Endothelial cell (in vitro differentiated cells): ENCODE measurements at regions not wholly inside any gene's neighbourhood (a gene's known extent, or its start where the extent isn't known, plus 50 kb on each side); places are given as distances from the start of the nearest gene placed in this dataset.
A peak's percentile ranks its signal among the peaks of the same experiment; 100 is the strongest.

ENCODE experiments used
- DNase-seq: peaks from one replicate; pipeline ENCODE4 v3.0.0; 2021; ENCODE audit warnings: low spot score
- H3K27ac Mint-ChIP-seq: one replicate; pipeline ENCODE4 v1.8.0; 2021; ENCODE audit warnings: mixed read lengths, inconsistent platforms; ENCODE audit not compliant: unreplicated experiment
- H3K27me3 Mint-ChIP-seq: one replicate; pipeline ENCODE4 v1.8.0; 2021; ENCODE audit warnings: mild to moderate bottlenecking, moderate library complexity, mixed read lengths, inconsistent platforms; ENCODE audit not compliant: unreplicated experiment
- H3K36me3 Mint-ChIP-seq: one replicate; pipeline ENCODE4 v1.8.0; 2021; ENCODE audit warnings: mild to moderate bottlenecking, low read depth, mixed read lengths, inconsistent platforms; ENCODE audit not compliant: unreplicated experiment
- H3K4me1 Mint-ChIP-seq: one replicate; pipeline ENCODE4 v1.8.0; 2021; ENCODE audit warnings: mild to moderate bottlenecking, mixed read lengths, inconsistent platforms; ENCODE audit not compliant: unreplicated experiment
- H3K4me3 Mint-ChIP-seq: one replicate; pipeline ENCODE4 v1.8.0; 2021; ENCODE audit warnings: mild to moderate bottlenecking, mixed read lengths, inconsistent platforms; ENCODE audit not compliant: unreplicated experiment
- H3K9me3 Mint-ChIP-seq: one replicate; pipeline ENCODE4 v1.8.0; 2021; ENCODE audit warnings: mixed read lengths, inconsistent platforms; ENCODE audit not compliant: unreplicated experiment
- CTCF ChIP-seq: fragments of 200-600 bp; sonication (generic); IDR thresholded peaks from one replicate; pipeline ENCODE4 v1.5.0; 2021; ENCODE audit warnings: antibody characterized with exemption; ENCODE audit not compliant: unreplicated experiment

GRCh38 chrY:8151561-8151960 is 1185.7 kb upstream of the TSPY4 start:
- H3K4me3 Mint-ChIP-seq = no peak overlapping the region
- no peak for DNase-seq
- no peaks in the 10 kb centered on the region for H3K9me3 Mint-ChIP-seq
- peak overlapping the region; percentile 52 for H3K27ac Mint-ChIP-seq
- TF ChIP-seq CTCF = no peak
- H3K27me3 Mint-ChIP-seq = no peaks in the 10 kb centered on the region
- H3K4me1 Mint-ChIP-seq = peaks cover 16% of the 10 kb centered on the region
- no peaks in the 10 kb centered on the region for H3K36me3 Mint-ChIP-seq

- Mint-ChIP-seq H3K27ac (no peak overlapping the region), H3K4me3 (no peak overlapping the region), H3K27me3 (no peaks in the 10 kb centered on the region), H3K9me3 (no peaks in the 10 kb centered on the region), H3K4me1 (peaks cover 3% of the 10 kb centered on the region), H3K36me3 (no peaks in the 10 kb centered on the region)
- no peak for TF ChIP-seq CTCF
- no peak for DNase-seq
These were observed 1208.7 kb upstream of the TSPY4 start for GRCh38 chrY:8128578-8128977.

GRCh38 chrY:8125907-8126571 is 1211.2 kb upstream of the TSPY4 start:
- Mint-ChIP-seq H3K9me3 (no peaks in the 10 kb centered on the region), H3K27me3 (no peaks in the 10 kb centered on the region), H3K4me3 (no peak overlapping the region), H3K4me1 (peaks cover 3% of the 10 kb centered on the region), H3K36me3 (no peaks in the 10 kb centered on the region), H3K27ac (no peak overlapping the region)
- no peak for DNase-seq
- TF ChIP-seq CTCF = no peak

- no peak for DNase-seq
- Mint-ChIP-seq H3K4me1 (peaks cover 3% of the 10 kb centered on the region), H3K36me3 (no peaks in the 10 kb centered on the region), H3K9me3 (no peaks in the 10 kb centered on the region), H3K27me3 (no peaks in the 10 kb centered on the region), H3K27ac (no peak overlapping the region), H3K4me3 (no peak overlapping the region)
- no peak for TF ChIP-seq CTCF
These were observed 1210.3 kb upstream of the AMELY start for GRCh38 chrY:8121825-8122224.

GRCh38 chrY:8094429-8094828 is 1182.9 kb upstream of the AMELY start:
- no peak overlapping the region for H3K27ac Mint-ChIP-seq
- no peaks in the 10 kb centered on the region for H3K27me3 Mint-ChIP-seq
- H3K4me1 Mint-ChIP-seq = no peaks in the 10 kb centered on the region
- DNase-seq = no peak
- H3K9me3 Mint-ChIP-seq = no peaks in the 10 kb centered on the region
- H3K36me3 Mint-ChIP-seq = no peaks in the 10 kb centered on the region
- no peak overlapping the region for H3K4me3 Mint-ChIP-seq
- TF ChIP-seq CTCF = no peak
